DMS 273 (cell line): ENCODE measurements at regions not wholly inside any gene's neighbourhood (a gene's known extent, or its start where the extent isn't known, plus 50 kb on each side); places are given as distances from the start of the nearest gene placed in this dataset.

Experiments
- DNase-seq: peaks from one replicate; lab custom pipeline; 2025; ENCODE audit not compliant: unreplicated experiment; lab: John Stamatoyannopoulos, UW

GRCh38 chr2:6497048-6497447 is 368.7 kb downstream of the CMPK2 start:
- no peak for DNase-seq

- DNase-seq, result no peak
These were observed 366.9 kb downstream of the CMPK2 start for GRCh38 chr2:6498841-6499240.

GRCh38 chr2:6499691-6500090 is 366.0 kb downstream of the CMPK2 start:
- DNase-seq, result no peak

- no peak for DNase-seq
These were observed 359.3 kb downstream of the CMPK2 start for GRCh38 chr2:6506361-6506794.

- no peak for DNase-seq
These were observed 358.8 kb downstream of the CMPK2 start for GRCh38 chr2:6506859-6507258.

GRCh38 chr2:6510532-6510931 is 355.2 kb downstream of the CMPK2 start:
- DNase-seq, result no peak

- DNase-seq, result no peak
These were observed 353.1 kb downstream of the CMPK2 start for GRCh38 chr2:6512589-6512988.

- no peak for DNase-seq
These were observed 349.0 kb downstream of the CMPK2 start for GRCh38 chr2:6516674-6517073.

GRCh38 chr2:6518361-6518760 is 347.3 kb downstream of the CMPK2 start:
- no peak for DNase-seq

- no peak for DNase-seq
These were observed 342.2 kb downstream of the CMPK2 start for GRCh38 chr2:6523476-6523875.

- DNase-seq, result no peak
These were observed 340.8 kb downstream of the CMPK2 start for GRCh38 chr2:6524691-6525474.

- no peak for DNase-seq
These were observed 340.2 kb downstream of the CMPK2 start for GRCh38 chr2:6525475-6525964.

- DNase-seq, result peak; percentile 19
These were observed 339.4 kb downstream of the CMPK2 start for GRCh38 chr2:6526093-6526824.

GRCh38 chr2:6531304-6531703 is 334.4 kb downstream of the CMPK2 start:
- DNase-seq, result no peak

GRCh38 chr2:6535572-6535971 is 330.1 kb downstream of the CMPK2 start:
- DNase-seq, result no peak

- no peak for DNase-seq
These were observed 327.1 kb downstream of the CMPK2 start for GRCh38 chr2:6538607-6539006.

- DNase-seq, result no peak
These were observed 320.4 kb downstream of the CMPK2 start for GRCh38 chr2:6545336-6545735.

- no peak for DNase-seq
These were observed 319.9 kb downstream of the CMPK2 start for GRCh38 chr2:6545795-6546194.

GRCh38 chr2:6554466-6554865 is 311.2 kb downstream of the CMPK2 start:
- DNase-seq, result no peak

- DNase-seq, result no peak
These were observed 309.0 kb downstream of the CMPK2 start for GRCh38 chr2:6556755-6557154.

GRCh38 chr2:6557737-6558136 is 308.0 kb downstream of the CMPK2 start:
- no peak for DNase-seq

GRCh38 chr2:6562771-6563170 is 302.9 kb downstream of the CMPK2 start:
- DNase-seq, result no peak
